K562 (cell line): ENCODE measurements at regions not wholly inside any gene's neighbourhood (a gene's known extent, or its start where the extent isn't known, plus 50 kb on each side); places are given as distances from the start of the nearest gene placed in this dataset.

Experiments
- ATAC-seq: fragments of 200-7000 bp; cut with Tn5 transposase; 3 replicates; pipeline ENCODE4 v1.9.1; 2020; ENCODE audit warnings: moderate library complexity
- BruUV-seq: library from RNA; stranded (reverse); fragments of 400-500 nt; replicated peaks from 2 replicates; lab custom pipeline; 2021; lab: Mats Ljungman, UMichigan
- CTCF ChIA-PET: fragments of 300-600 bp; formaldehyde crosslinking; extraction: SDS; loops from one replicate; lab custom pipeline; 2021; ENCODE audit warnings: low intra/inter-chr PET ratio; lab: Yijun Ruan, JAX
- POLR2A ChIA-PET: fragments of 300-600, 350-650 bp; sonication (Branson Sonifier 250); formaldehyde crosslinking; extraction: SDS; loops from one replicate; lab custom pipeline; 2021; ENCODE audit warnings: antibody characterized with exemption, inconsistent platforms; lab: Yijun Ruan, JAX
- DNase-seq, 4 experiments: peaks; one replicate each; pipeline versions ENCODE4 v3.0.0 to v3.0.0-alpha.2; 2011 to 2018; ENCODE audit warnings: low spot score in 3 of 4, mixed read lengths in 3 of 4; ENCODE audit errors: extremely low read depth in 1 of 4
- FAIRE-seq: peaks from 2 replicates; lab custom pipeline; 2011; peaks lifted over from hg19 to GRCh38; lab: Jason Lieb, UNC
- H2AFZ ChIP-seq: 2 replicates; pipeline ENCODE4 v1.6.0; 2011; ENCODE audit warnings: low read depth, low read length, control low read depth, inconsistent platforms
- H3K27ac ChIP-seq: fragments of 200-600 bp; 3 replicates; pipeline ENCODE4 v1.8.0; 2011; ENCODE audit warnings: low read depth, mild to moderate bottlenecking, control low read depth, inconsistent platforms, low read length, moderate library complexity, mixed read lengths; ENCODE audit errors: extremely low read depth
- H3K27me3 ChIP-seq, 2 experiments: fragments of 300-600 bp in 1 of 2; 2 replicates in 1 of 2; 3 replicates in 1 of 2; pipeline versions ENCODE4 v1.6.0 to v1.8.0; 2011; ENCODE audit warnings: inconsistent platforms in 2 of 2, low read length in 2 of 2, mild to moderate bottlenecking in 1 of 2, mixed read lengths in 1 of 2, moderate library complexity in 1 of 2; ENCODE audit not compliant: control insufficient read depth in 2 of 2, insufficient read depth in 2 of 2
- H3K36me3 ChIP-seq: fragments of 300-600 bp; 3 replicates; pipeline ENCODE4 v1.8.0; 2011; ENCODE audit warnings: mild to moderate bottlenecking, low read length, inconsistent platforms; ENCODE audit not compliant: control insufficient read depth, insufficient read depth
- H3K4me1 ChIP-seq, 2 experiments: fragments of 200-600 bp in 1 of 2; replicated peaks in 1 of 2; 2 replicates in 1 of 2; 3 replicates in 1 of 2; pipeline versions ENCODE4 v1.5.1 to v1.8.0; 2011; ENCODE audit warnings: inconsistent platforms in 2 of 2, low read length in 2 of 2, mild to moderate bottlenecking in 1 of 2, mixed read lengths in 1 of 2, moderate library complexity in 1 of 2; ENCODE audit not compliant: control insufficient read depth in 2 of 2, insufficient read depth in 2 of 2
- H3K4me2 ChIP-seq: 2 replicates; pipeline ENCODE4 v1.6.1; 2011; ENCODE audit warnings: low read length, control low read depth, inconsistent platforms, mixed read lengths; ENCODE audit not compliant: insufficient read depth
- H3K4me3 ChIP-seq: fragments of 200-600 bp; sonication (generic), shearing (Covaris generic); 2 replicates; pipeline ENCODE4 v1.5.1; 2016; ENCODE audit warnings: control low read depth, inconsistent platforms
- H3K79me2 ChIP-seq: fragments of 200-600 bp; 3 replicates; pipeline ENCODE4 v1.8.0; 2011; ENCODE audit warnings: low read length, inconsistent platforms; ENCODE audit not compliant: control insufficient read depth, insufficient read depth
- H3K9ac ChIP-seq, 2 experiments: 2 replicates each; pipeline versions ENCODE4 v1.6.0 to v1.6.1; 2011; ENCODE audit warnings: low read depth in 2 of 2, low read length in 2 of 2, control low read depth in 1 of 2, inconsistent platforms in 1 of 2, mild to moderate bottlenecking in 1 of 2, mixed read lengths in 1 of 2; ENCODE audit not compliant: insufficient read depth in 1 of 2
- H3K9me1 ChIP-seq: one replicate; pipeline ENCODE4 v1.6.0; 2011; ENCODE audit warnings: inconsistent platforms, mild to moderate bottlenecking, low read length, moderate library complexity; ENCODE audit not compliant: control insufficient read depth, insufficient read depth
- H3K9me3 ChIP-seq: replicated peaks from 2 replicates; pipeline ENCODE4 v1.5.1; 2011; ENCODE audit warnings: low read depth, low read length, inconsistent platforms; ENCODE audit not compliant: control insufficient read depth, insufficient read depth
- H4K20me1 ChIP-seq: replicated peaks from 2 replicates; pipeline ENCODE4 v1.6.1; 2011; ENCODE audit warnings: low read length, inconsistent platforms, mixed read lengths; ENCODE audit not compliant: control insufficient read depth, insufficient read depth
- E2F3 ChIP-seq: fragments of 250-450 bp; sonication (Bioruptor Pico); IDR thresholded peaks from 2 replicates; pipeline ENCODE4 v1.4.0; 2020; ENCODE audit warnings: mild to moderate bottlenecking
- GATA2 ChIP-seq: sonication (generic); formaldehyde crosslinking; IDR thresholded peaks from 2 replicates; pipeline ENCODE4 v1.4.0; 2020; ENCODE audit warnings: mild to moderate bottlenecking, missing genetic modification reagents
- HMGN3 ChIP-seq: IDR thresholded peaks from 2 replicates; pipeline ENCODE4 v1.6.1; 2011; ENCODE audit warnings: borderline replicate concordance, low read depth, mild to moderate bottlenecking, mixed read lengths, low read length; ENCODE audit not compliant: insufficient read length; ENCODE audit errors: extremely low read depth
- NCOA2 ChIP-seq, 2 experiments: fragments of 450-650 bp; IDR thresholded peaks; 2 replicates each; pipeline ENCODE4 v1.6.1; 2018; ENCODE audit warnings: mild to moderate bottlenecking in 2 of 2, moderate library complexity in 1 of 2; ENCODE audit not compliant: partially characterized antibody in 2 of 2
- WGBS: fragments of 100-300 bp; shearing (Covaris generic); methylation state at CpG from one replicate; pipeline ENCODE4 v1.1.6; 2016; ENCODE audit warnings: low coverage, mixed read lengths; ENCODE audit not compliant: insufficient coverage; ENCODE audit errors: missing lambda C conversion rate; 5-methylcytosine and 5-hydroxymethylcytosine counted together
- in situ Hi-C: fragments of 300-500 bp; cut with MboI; formaldehyde crosslinking; loops from 4 replicates; pipeline ENCODE4 v1.15.0; 2018; ENCODE audit warnings: inconsistent platforms, mixed read lengths
- intact Hi-C: fragments of 100-400 bp; cut with micrococcal nuclease; formaldehyde crosslinking; loops from 2 replicates; pipeline ENCODE4 v1.14.2; 2022
- TF ChIP-seq, protein P1 (sequence below): fragments of 150-350 bp; IDR thresholded peaks from 2 replicates; pipeline ENCODE4 v1.6.1; 2014; ENCODE audit warnings: low read depth, mild to moderate bottlenecking, low read length, borderline replicate concordance

DNA sequence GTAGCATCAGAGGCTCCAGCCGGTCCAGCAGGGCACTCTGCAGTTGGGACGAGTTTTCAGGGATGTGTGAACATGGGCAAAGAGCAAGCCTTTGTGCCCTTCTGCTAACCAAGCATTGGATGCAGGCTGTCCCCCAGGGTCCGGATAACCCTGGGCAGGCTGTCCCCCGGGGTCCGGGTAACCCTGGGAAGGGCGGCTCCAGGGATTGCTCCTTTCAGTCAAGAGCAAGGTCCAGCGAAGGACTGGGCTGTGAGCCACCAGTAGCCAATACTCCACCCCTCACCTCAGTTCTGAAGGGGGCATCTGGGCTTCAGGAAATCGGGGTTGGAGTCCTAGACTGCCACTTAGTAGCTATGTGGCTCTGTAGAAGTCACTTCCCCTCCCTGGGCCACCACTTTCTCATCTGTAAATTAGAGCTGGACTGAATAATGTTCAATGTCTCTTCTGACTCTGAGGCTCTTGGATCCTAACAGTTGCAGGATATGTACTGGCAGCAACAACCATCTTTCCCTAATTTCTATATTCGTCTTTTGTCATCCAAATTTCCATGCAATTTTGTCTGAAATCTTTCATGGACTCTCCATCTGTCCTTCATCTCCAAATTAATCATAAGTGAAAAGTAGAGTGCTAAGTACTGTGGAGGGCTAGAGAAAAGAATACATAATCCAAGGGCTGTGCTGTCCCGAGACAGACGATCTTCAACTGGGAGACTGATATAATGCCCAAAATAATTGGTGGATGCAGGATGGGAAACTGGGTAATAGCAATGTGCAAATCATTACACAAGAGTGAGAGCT is 137.4 kb upstream of the NTF3 start (continued):
- TF ChIP-seq, protein P1, sequence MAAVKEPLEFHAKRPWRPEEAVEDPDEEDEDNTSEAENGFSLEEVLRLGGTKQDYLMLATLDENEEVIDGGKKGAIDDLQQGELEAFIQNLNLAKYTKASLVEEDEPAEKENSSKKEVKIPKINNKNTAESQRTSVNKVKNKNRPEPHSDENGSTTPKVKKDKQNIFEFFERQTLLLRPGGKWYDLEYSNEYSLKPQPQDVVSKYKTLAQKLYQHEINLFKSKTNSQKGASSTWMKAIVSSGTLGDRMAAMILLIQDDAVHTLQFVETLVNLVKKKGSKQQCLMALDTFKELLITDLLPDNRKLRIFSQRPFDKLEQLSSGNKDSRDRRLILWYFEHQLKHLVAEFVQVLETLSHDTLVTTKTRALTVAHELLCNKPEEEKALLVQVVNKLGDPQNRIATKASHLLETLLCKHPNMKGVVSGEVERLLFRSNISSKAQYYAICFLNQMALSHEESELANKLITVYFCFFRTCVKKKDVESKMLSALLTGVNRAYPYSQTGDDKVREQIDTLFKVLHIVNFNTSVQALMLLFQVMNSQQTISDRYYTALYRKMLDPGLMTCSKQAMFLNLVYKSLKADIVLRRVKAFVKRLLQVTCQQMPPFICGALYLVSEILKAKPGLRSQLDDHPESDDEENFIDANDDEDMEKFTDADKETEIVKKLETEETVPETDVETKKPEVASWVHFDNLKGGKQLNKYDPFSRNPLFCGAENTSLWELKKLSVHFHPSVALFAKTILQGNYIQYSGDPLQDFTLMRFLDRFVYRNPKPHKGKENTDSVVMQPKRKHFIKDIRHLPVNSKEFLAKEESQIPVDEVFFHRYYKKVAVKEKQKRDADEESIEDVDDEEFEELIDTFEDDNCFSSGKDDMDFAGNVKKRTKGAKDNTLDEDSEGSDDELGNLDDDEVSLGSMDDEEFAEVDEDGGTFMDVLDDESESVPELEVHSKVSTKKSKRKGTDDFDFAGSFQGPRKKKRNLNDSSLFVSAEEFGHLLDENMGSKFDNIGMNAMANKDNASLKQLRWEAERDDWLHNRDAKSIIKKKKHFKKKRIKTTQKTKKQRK, result no peak

DNA sequence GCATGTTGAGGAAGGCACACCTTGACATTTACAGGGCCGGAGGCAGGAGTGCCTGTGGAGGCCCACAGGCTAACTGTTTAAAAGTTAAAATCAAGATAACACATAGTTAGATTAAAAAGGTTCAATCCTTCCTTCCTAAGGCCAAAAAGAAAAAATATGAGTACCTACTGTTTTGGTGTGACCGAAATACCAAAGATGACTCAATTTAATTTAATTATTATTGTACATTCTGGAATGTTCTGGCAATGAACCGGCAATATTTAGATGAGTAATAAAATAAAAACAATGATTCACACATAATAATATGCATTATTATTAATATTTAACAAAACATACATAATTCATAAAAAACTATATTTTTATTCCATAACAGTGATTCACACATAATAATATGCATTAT is 136.8 kb upstream of the NTF3 start:
- H3K4me2 ChIP-seq, result no peak overlapping the region
- no peak overlapping the region for H3K4me3 ChIP-seq
- 0 out of 5 replicates have a peak, but pooled peaks cover 0 to 4% of the 10 kb centered on the region in 2 experiments for H3K4me1 ChIP-seq
- no peaks in the 10 kb centered on the region; the same call in 2 of the 3 replicates for H3K36me3 ChIP-seq
- H3K27ac ChIP-seq, result no peak overlapping the region
- no TSS peak for BruUV-seq
- 87% methylated on average over 3 of the region's 3 CpGs for WGBS
- ChIA-PET CTCF (no interaction called here), POLR2A (no interaction called here)
- H3K9me3 ChIP-seq, result no peaks in the 10 kb centered on the region
- no peaks in the 10 kb centered on the region for H3K27me3 ChIP-seq
- intact Hi-C loops (no loop called here), in situ Hi-C loops (no loop called here)
- H3K9ac ChIP-seq, result no peak overlapping the region
- H4K20me1 ChIP-seq, result no peaks in the 10 kb centered on the region
- H3K79me2 ChIP-seq, result no peaks in the 10 kb centered on the region
- no peak for TF ChIP-seq E2F3 (CRISPR knock-in tag)
- no peak for TF ChIP-seq HMGN3
- TF ChIP-seq NCOA2 (IDR thresholded peaks at IDR 0.05; ENCODE audit: partially characterized antibody in 2 of 2), result no peak
- no peak for TF ChIP-seq GATA2 (CRISPR knock-in tag)
- no peak for ATAC-seq
- H3K9me1 ChIP-seq, result no peaks in the 10 kb centered on the region
- FAIRE-seq, result no peak
- no peak overlapping the region for H2AFZ ChIP-seq
- no peak for DNase-seq
